HG03159 (cell line): ENCODE measurements at regions not wholly inside any gene's neighbourhood (a gene's known extent, or its start where the extent isn't known, plus 50 kb on each side); places are given as distances from the start of the nearest gene placed in this dataset.
"Not testable (repeated sequence)": the region's sequence is repeated elsewhere in the genome, so short reads cannot be mapped to it uniquely, and the experiment has no call there.

Experiments
- ATAC-seq: cut with Tn5 transposase; IDR thresholded peaks from one replicate; pipeline ENCODE4 v1.9.1; 2021; ENCODE audit warnings: mild to moderate bottlenecking, moderate library complexity; ENCODE audit not compliant: unreplicated experiment

DNA sequence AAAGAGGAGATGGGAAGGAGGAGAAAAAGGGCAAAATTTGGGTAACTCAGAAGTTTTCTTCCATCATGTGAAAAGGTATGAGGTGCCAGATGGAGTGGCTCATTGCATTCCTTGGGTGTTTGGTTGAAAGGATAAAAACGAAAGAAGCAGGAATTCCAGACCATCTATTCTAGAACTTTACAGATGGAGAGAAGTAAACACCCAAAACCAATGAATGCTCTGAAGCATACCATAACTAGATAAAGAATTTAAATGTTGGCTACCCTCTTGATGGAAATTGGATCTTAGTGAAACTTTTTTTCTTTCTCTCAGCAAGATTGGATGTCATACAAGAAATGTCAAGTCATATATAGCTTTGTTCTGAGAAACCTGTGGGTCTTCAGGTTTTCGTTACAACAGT lies 175.6 kb upstream of the FAR2 start:
- no peak for ATAC-seq

DNA sequence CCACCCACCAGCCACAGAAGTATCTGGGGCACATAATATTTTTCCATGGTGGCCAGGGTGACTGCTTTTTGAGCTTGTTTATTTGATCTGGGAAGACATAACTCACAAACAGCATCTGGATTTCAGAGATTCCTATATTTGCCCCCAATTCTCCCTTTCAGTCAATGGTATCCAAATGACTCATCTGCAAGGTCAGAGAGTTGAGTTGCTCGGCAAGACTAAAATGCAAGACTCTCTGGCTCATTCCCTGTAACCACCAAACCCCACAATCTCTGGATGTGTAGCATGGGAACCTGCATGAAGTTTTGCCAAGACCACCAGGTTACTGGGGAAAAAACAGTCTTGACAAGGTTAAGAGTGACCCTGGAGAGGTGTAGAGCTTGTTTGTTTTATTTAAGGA lies 174.9 kb upstream of the FAR2 start:
- ATAC-seq = no peak

- no peak for ATAC-seq
Observed at GRCh38 chr12:28974883-28975282, 174.2 kb upstream of the FAR2 start.

GRCh38 chr12:28975564-28976340 lies 173.3 kb upstream of the FAR2 start:
- no peak for ATAC-seq

GRCh38 chr12:28980436-28980835 lies 168.6 kb upstream of the FAR2 start:
- ATAC-seq = no peak

DNA sequence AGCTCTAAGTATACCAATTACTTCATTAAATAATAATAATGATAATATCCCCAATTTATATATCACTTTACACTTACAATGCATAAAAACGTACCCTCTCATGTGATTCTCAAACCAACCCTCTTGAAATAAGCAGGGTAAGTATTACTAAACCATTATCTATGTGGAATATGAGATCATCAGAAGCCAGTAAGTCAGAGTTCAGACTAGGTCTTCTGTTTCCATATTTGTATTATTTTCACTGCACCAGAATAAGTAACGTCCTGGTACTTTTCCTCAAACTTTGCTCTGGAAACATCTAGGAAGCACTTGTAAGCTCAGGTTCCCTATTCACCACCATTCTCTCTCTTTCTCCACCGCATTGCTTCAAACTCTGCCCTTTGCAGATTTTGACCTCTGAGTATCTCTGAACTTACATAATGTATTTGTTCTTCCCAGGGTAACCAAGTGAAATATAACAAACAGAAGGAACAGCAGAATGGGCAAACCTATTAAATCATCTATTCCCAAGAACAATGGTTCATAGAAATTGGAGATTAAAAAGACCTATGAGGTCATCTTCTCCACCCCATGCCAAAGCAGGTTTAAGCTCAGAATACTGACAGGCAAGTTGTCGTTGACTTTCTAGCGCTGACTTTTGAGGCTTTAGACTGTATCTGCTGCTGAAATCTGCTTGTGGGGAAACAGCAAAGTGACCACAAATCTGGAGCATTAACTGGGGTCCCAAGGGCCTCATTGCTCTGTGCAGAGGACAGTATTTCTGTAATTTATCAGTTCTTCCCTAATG lies 161.3 kb upstream of the FAR2 start:
- ATAC-seq = no peak

- no peak for ATAC-seq
Observed at GRCh38 chr12:28988325-28988704, 160.8 kb upstream of the FAR2 start.

GRCh38 chr12:28991626-28992025 lies 157.5 kb upstream of the FAR2 start:
- ATAC-seq = no peak

DNA sequence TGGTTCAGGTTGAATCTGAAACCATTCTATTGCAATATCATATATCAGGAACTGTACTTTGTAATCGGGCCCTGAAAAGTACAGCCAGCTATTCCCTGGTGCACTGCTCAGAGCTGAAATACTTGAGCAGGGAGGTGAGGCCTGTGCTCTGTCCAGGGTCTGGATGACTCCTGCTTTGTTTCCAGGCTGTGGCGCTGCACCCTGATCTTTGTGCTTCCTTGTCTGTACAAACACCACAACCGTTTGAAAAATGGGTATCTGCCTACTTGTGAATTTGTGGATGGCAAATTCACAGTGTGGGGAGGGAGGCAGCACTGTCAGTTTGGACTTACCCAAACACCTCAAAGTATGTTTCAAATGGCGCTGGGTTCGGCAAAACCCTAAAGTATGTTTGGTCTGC lies 155.4 kb upstream of the FAR2 start:
- ATAC-seq = no peak

GRCh38 chr12:28994179-28994715 lies 154.8 kb upstream of the FAR2 start:
- no peak for ATAC-seq

DNA sequence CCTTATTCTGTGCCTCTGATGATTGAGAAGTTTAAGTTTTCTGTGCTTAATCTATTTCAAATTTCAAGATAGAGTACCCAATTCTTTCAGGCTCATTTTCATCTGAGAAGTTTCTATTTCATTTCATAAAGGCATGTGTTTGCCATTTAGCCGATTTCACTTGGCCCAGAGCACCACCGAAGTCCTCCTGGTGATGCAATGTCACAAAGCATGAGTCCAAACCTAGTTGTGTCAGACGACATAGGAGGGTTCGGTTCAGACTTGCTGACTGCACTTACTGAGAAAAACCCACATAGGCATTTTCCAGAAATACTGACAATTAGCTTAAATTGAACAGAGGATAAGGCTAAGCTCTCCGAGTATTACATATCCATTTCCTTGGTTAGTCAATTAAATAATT lies 152.4 kb upstream of the FAR2 start:
- ATAC-seq = no peak

- ATAC-seq = no peak
Observed at GRCh38 chr12:28998662-28999120, 150.4 kb upstream of the FAR2 start.

DNA sequence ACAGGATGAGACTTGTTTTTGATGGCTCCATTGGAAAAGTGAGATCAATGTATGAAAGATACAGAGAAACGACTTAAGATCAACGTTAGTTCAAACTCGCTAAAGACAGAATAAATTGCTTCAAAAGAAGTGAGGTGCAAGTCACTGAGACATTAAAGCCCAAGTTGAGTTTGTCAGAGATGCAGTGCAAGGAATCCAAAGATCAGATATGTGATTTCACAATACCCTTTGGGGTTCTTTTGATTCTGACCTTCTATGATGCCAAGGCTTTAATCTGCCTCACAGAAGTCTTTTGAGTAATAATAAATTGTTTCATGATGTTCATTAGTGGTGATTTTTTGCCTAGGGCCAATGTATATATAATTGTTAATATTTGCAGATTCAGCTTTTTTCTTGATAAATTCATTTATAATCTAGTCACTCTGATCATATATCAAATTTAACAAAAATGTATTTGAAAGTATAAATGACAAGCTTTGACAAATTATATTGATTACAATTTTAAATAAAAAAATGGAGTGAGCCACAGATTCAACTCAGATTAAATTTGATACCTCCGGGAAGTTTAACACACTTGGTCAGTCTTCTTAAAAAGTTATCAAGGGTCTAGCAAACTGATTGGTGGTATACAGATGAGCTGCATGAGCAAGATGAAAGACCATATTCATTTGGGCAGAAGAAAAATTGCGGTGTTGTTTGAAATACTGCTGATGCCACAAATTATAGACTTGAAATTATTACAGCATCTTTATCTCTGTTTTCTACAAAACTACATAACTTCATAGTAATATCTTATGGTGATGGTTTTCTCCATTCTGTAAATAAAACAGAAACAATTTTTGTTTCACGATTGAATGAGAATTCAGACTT lies 144.8 kb upstream of the FAR2 start:
- ATAC-seq = no peak

GRCh38 chr12:29004936-29005304 lies 144.2 kb upstream of the FAR2 start:
- ATAC-seq = no peak

DNA sequence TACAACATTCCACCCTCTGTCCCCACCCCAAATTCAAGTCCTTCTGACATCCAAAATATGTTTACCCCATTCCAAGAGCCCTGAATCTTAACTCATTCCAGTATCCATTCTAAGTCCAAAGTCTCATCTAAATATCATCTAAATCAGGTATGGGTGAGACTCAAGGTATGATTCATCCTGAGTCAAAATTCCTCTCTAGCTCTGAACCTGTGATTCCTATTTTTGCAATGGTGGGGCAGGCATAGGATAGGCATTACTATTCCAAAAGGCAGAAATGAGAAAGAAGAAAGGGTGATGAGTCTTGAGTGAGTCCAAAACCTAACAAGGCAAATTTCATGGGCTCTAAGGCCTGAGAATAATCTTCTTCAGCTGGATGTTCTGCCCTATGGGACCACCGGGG lies 140.3 kb upstream of the FAR2 start:
- ATAC-seq = no peak

GRCh38 chr12:29012673-29013072 lies 136.4 kb upstream of the FAR2 start:
- ATAC-seq = no peak

GRCh38 chr12:29017532-29017931 lies 131.5 kb upstream of the FAR2 start:
- ATAC-seq = not testable (repeated sequence)

GRCh38 chr12:29023436-29024076 lies 125.5 kb upstream of the FAR2 start:
- ATAC-seq = no peak

GRCh38 chr12:29024117-29024516 lies 125.0 kb upstream of the FAR2 start:
- no peak for ATAC-seq

DNA sequence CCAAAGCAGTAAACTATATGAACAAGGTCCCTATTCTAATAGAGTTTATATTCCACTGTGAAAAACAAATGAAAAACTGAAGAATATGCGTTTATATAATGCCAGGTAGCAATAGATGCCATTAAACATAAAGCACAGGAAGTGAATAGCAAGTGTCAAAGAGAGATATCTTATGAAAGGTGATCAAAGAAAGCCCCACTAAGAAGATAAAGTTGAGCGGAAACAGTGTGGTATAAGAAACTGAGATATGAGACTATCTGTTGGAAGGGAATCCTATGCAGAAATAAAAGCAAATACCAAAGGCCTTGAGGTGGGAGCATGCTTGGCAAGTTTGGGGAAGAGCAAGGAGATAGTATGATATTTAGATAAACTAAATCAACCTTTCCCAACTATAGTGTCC lies 123.1 kb upstream of the FAR2 start:
- no peak for ATAC-seq

DNA sequence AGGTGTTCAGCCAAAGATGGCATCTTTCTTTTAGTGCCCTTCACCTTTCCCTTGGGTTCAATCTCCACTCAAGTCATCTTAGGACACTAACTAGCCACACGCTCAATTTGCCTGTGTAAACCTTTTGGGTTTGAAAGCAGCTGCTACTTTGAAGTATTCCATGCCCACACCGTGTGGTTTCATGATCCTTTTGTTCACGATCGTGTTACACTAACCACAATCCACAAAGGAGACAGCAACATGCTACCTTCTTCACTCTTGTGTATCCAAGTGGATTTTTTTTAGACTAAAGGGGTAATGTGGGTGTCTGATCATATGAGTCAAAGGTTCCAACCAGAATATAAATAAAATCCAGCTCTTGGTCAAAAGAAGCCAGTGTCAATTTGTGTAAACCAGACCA lies 122.7 kb upstream of the FAR2 start:
- no peak for ATAC-seq
